Keratinocyte (primary cell): ENCODE measurements at regions not wholly inside any gene's neighbourhood (a gene's known extent, or its start where the extent isn't known, plus 50 kb on each side); places are given as distances from the start of the nearest gene placed in this dataset.

Experiments used
- DNase-seq: peaks from one replicate; pipeline ENCODE4 v3.0.0-alpha.2; 2011; ENCODE audit warnings: low read depth, missing footprints, low spot score
- FAIRE-seq: peaks from 2 replicates; lab custom pipeline; 2011; peaks lifted over from hg19 to GRCh38; lab: Jason Lieb, UNC
- H2AFZ ChIP-seq: 2 replicates; pipeline ENCODE4 v1.6.0; 2012; ENCODE audit warnings: low read length, control low read depth, inconsistent platforms; ENCODE audit not compliant: control insufficient read depth
- H3K27ac ChIP-seq: 2 replicates; pipeline ENCODE4 v1.5.1; 2011; ENCODE audit warnings: low read length; ENCODE audit not compliant: control insufficient read depth, insufficient read depth
- H3K27me3 ChIP-seq: 3 replicates; pipeline ENCODE4 v1.6.0; 2011; ENCODE audit warnings: low read length; ENCODE audit not compliant: control insufficient read depth, insufficient read depth; ENCODE audit errors: extremely low read depth
- H3K36me3 ChIP-seq, 2 experiments: 2 replicates in 1 of 2; 3 replicates in 1 of 2; pipeline ENCODE4 v1.5.1; 2011; ENCODE audit warnings: low read length in 2 of 2, mild to moderate bottlenecking in 1 of 2; ENCODE audit not compliant: control insufficient read depth in 2 of 2, insufficient read depth in 2 of 2; ENCODE audit errors: extremely low read depth in 1 of 2
- H3K4me1 ChIP-seq: 3 replicates; pipeline ENCODE4 v1.5.1; 2011; ENCODE audit warnings: low read length; ENCODE audit not compliant: control insufficient read depth, insufficient read depth; ENCODE audit errors: extremely low read depth
- H3K4me2 ChIP-seq: 3 replicates; pipeline ENCODE4 v1.6.0; 2011; ENCODE audit warnings: low read depth, low read length; ENCODE audit not compliant: control insufficient read depth, insufficient read depth; ENCODE audit errors: extremely low read depth
- H3K4me3 ChIP-seq, 3 experiments: fragments of 200-600 bp in 1 of 3; sonication (generic) in 1 of 3; 2 replicates in 2 of 3; 3 replicates in 1 of 3; pipeline ENCODE4 v1.5.1; 2011 to 2016; ENCODE audit warnings: low read length in 3 of 3, mild to moderate bottlenecking in 3 of 3, control low read depth in 2 of 3, inconsistent platforms in 1 of 3, low read depth in 1 of 3, mixed read lengths in 1 of 3, mixed run types in 1 of 3, moderate library complexity in 1 of 3; ENCODE audit not compliant: control insufficient read depth in 2 of 3, insufficient read depth in 2 of 3; ENCODE audit errors: extremely low read depth in 1 of 3
- H3K79me2 ChIP-seq: 2 replicates; pipeline ENCODE4 v1.6.0; 2012; ENCODE audit warnings: low read length; ENCODE audit not compliant: control insufficient read depth, insufficient read depth
- H3K9ac ChIP-seq: 3 replicates; pipeline ENCODE4 v1.6.0; 2011; ENCODE audit warnings: low read length; ENCODE audit not compliant: control insufficient read depth, insufficient read depth; ENCODE audit errors: extremely low read depth
- H3K9me1 ChIP-seq: 3 replicates; pipeline ENCODE4 v1.6.0; 2011; ENCODE audit warnings: low read length; ENCODE audit not compliant: control insufficient read depth, insufficient read depth; ENCODE audit errors: extremely low read depth
- H3K9me3 ChIP-seq: 2 replicates; pipeline ENCODE4 v1.5.1; 2012; ENCODE audit warnings: low read depth, low read length; ENCODE audit not compliant: control insufficient read depth
- H4K20me1 ChIP-seq: 3 replicates; pipeline ENCODE4 v1.6.0; 2011; ENCODE audit warnings: low read length; ENCODE audit not compliant: control insufficient read depth, insufficient read depth; ENCODE audit errors: extremely low read depth
- EZH2 ChIP-seq: IDR thresholded peaks from one replicate; pipeline ENCODE4 v1.6.1; 2012; ENCODE audit warnings: inconsistent platforms, mild to moderate bottlenecking, low read length, moderate library complexity
- dilution Hi-C: fragments of 300-500 bp; cut with MboI; formaldehyde crosslinking; loops from one replicate; pipeline ENCODE4 v1.7.0; 2020; ENCODE audit warnings: low sequenced_read_pairs; ENCODE audit not compliant: extremely low pct_ligation_motif_present
- TF ChIP-seq, protein P1 (sequence below), 3 experiments: IDR thresholded peaks in 1 of 3; conservative IDR thresholded peaks in 1 of 3; optimal IDR thresholded peaks in 1 of 3; 2 replicates in 2 of 3; 3 replicates in 1 of 3; pipeline versions ENCODE3 to v1.5.1; 2011; ENCODE audit warnings: low read length in 3 of 3, mild to moderate bottlenecking in 3 of 3, moderate library complexity in 2 of 3, control low read depth in 1 of 3, inconsistent platforms in 1 of 3; ENCODE audit not compliant: insufficient read depth in 2 of 3; ENCODE audit errors: extremely low read depth in 1 of 3

DNA sequence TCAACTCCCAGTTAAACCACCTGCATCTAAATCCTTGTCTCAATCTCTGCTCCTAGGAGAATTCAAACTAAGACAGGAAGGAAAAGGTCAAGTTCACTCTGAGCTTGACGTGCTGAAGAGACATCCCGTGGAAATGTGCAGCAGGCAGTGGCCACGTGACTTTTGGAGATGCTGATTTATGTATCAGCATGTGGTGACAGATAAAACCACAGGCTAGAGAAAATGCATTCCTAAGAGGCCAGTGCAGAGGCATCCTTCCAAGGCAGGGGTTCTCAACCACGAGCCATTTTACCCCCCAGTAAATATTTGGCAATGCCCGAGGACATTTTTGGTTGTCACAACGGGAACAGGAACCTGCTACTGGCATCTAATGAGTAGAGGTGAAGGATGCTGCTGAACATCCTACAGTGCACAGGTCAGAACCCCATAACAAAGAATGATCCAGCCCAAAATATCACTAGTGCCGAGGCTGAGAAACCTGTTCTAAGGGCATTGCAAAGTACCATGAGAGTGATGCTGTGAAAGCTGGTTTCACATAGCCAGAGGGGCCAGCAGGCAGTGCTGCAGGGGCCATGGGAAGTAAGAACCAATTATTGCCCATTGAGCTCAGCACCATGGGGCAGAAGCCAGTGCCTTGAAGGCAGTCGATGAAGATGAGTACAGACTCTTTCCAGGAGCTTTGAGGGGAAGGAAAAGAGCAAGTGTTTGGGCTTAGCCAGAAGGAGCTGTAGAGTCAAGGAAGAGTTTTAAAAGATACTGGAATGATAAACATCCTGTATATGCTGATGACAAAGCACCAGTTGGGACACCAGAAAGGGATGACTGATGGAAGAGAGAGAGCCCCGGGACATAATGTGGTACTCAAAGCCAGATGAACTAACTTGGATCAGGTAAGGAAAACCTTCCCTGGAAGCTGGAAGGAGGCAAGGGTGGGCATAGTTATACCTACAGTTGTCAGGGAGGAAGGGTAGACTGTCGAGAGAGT is 174.6 kb downstream of the HAUS1 start:
- H3K4me3 ChIP-seq, result no peak overlapping the region
- no peaks in the 10 kb centered on the region for H3K9me3 ChIP-seq
- dilution Hi-C loops, result no loop called here
- no peak overlapping the region for H3K27ac ChIP-seq
- H3K27me3 ChIP-seq, result no peaks in the 10 kb centered on the region
- no peak for TF ChIP-seq EZH2
- TF ChIP-seq, protein P1, sequence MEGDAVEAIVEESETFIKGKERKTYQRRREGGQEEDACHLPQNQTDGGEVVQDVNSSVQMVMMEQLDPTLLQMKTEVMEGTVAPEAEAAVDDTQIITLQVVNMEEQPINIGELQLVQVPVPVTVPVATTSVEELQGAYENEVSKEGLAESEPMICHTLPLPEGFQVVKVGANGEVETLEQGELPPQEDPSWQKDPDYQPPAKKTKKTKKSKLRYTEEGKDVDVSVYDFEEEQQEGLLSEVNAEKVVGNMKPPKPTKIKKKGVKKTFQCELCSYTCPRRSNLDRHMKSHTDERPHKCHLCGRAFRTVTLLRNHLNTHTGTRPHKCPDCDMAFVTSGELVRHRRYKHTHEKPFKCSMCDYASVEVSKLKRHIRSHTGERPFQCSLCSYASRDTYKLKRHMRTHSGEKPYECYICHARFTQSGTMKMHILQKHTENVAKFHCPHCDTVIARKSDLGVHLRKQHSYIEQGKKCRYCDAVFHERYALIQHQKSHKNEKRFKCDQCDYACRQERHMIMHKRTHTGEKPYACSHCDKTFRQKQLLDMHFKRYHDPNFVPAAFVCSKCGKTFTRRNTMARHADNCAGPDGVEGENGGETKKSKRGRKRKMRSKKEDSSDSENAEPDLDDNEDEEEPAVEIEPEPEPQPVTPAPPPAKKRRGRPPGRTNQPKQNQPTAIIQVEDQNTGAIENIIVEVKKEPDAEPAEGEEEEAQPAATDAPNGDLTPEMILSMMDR (optimal IDR thresholded peaks at IDR 0.05 in 1 of 3, IDR thresholded peaks at IDR 0.05 in 1 of 3, conservative IDR thresholded peaks at IDR 0.05 in 1 of 3; ENCODE audit: extremely low read depth in 1 of 3, insufficient read depth in 2 of 3, low read length in 3 of 3), result no peak
- peaks cover 3% of the 10 kb centered on the region for H4K20me1 ChIP-seq
- DNase-seq, result no peak
- no peak overlapping the region for H3K4me2 ChIP-seq
- no peaks in the 10 kb centered on the region for H3K36me3 ChIP-seq
- no peak for FAIRE-seq
- no peak overlapping the region for H3K9ac ChIP-seq
- no peaks in the 10 kb centered on the region for H3K9me1 ChIP-seq
- peaks cover 9% of the 10 kb centered on the region for H3K4me1 ChIP-seq
- no peak overlapping the region for H2AFZ ChIP-seq
- H3K79me2 ChIP-seq, result no peaks in the 10 kb centered on the region

GRCh38 chr18:46279673-46280072 is 175.5 kb downstream of the HAUS1 start:
- Histone ChIP-seq H3K36me3 (no peaks in the 10 kb centered on the region), H3K27me3 (no peaks in the 10 kb centered on the region), H4K20me1 (peaks cover 3% of the 10 kb centered on the region), H3K79me2 (no peaks in the 10 kb centered on the region), H3K4me2 (no peak overlapping the region), H3K9me1 (no peaks in the 10 kb centered on the region), H3K4me1 (peaks cover 6% of the 10 kb centered on the region), H3K4me3 (no peak overlapping the region), H3K9ac (no peak overlapping the region), H2AFZ (no peak overlapping the region), H3K9me3 (no peaks in the 10 kb centered on the region), H3K27ac (no peak overlapping the region)
- no peak for DNase-seq
- dilution Hi-C loops, result no loop called here
- no peak for FAIRE-seq
- TF ChIP-seq, protein P1 (optimal IDR thresholded peaks at IDR 0.05 in 1 of 3, IDR thresholded peaks at IDR 0.05 in 1 of 3, conservative IDR thresholded peaks at IDR 0.05 in 1 of 3; ENCODE audit: extremely low read depth in 1 of 3, insufficient read depth in 2 of 3, low read length in 3 of 3), result no peak
- TF ChIP-seq EZH2, result no peak
